Caco-2 (cell line): ENCODE measurements at regions not wholly inside any gene's neighbourhood (a gene's known extent, or its start where the extent isn't known, plus 50 kb on each side); places are given as distances from the start of the nearest gene placed in this dataset.

ENCODE experiments used
- BruUV-seq: library from RNA; stranded (reverse); fragments of 400-500 nt; replicated peaks from 2 replicates; lab custom pipeline; 2021; lab: Mats Ljungman, UMichigan
- CTCF ChIA-PET: fragments of 300-600 bp; sonication (Branson Sonifier 250); formaldehyde crosslinking; loops from one replicate; lab custom pipeline; 2022; ENCODE audit warnings: antibody characterized with exemption; lab: Charles Lee
- POLR2A ChIA-PET: fragments of 300-600 bp; sonication (Branson Sonifier 250); formaldehyde crosslinking; loops from one replicate; lab custom pipeline; 2022; ENCODE audit warnings: antibody characterized with exemption; lab: Charles Lee
- DNase-seq, 2 experiments: peaks; one replicate each; pipeline versions ENCODE4 v3.0.0 to v3.0.0-alpha.2; 2020 to 2022
- H3K27me3 ChIP-seq: replicated peaks from 2 replicates; pipeline ENCODE4 v1.6.0; 2011; ENCODE audit warnings: low read length; ENCODE audit not compliant: control insufficient read depth, insufficient read depth
- H3K36me3 ChIP-seq: 2 replicates; pipeline ENCODE4 v1.5.1; 2011; ENCODE audit warnings: low read length; ENCODE audit not compliant: control insufficient read depth, insufficient read depth
- H3K4me1 ChIP-seq: fragments of 250-450 bp; sonication (Bioruptor Pico); 2 replicates; pipeline ENCODE4 v1.5.1; 2020; ENCODE audit warnings: mild to moderate bottlenecking
- H3K4me3 ChIP-seq: 2 replicates; pipeline ENCODE4 v1.5.1; 2011; ENCODE audit warnings: low read depth, mild to moderate bottlenecking, control low read depth, low read length
- H3K9me3 ChIP-seq: fragments of 250-450 bp; sonication (Bioruptor Pico); 2 replicates; pipeline ENCODE4 v1.5.1; 2020; ENCODE audit warnings: mild to moderate bottlenecking, moderate library complexity
- H3K27ac Mint-ChIP-seq: one replicate; pipeline ENCODE4 v1.8.0; 2022; ENCODE audit warnings: mixed read lengths; ENCODE audit not compliant: unreplicated experiment
- H3K27me3 Mint-ChIP-seq: one replicate; pipeline ENCODE4 v1.8.0; 2022; ENCODE audit warnings: mixed read lengths; ENCODE audit not compliant: insufficient read depth, unreplicated experiment
- H3K36me3 Mint-ChIP-seq: one replicate; pipeline ENCODE4 v1.8.0; 2022; ENCODE audit warnings: mild to moderate bottlenecking, mixed read lengths; ENCODE audit not compliant: insufficient read depth, unreplicated experiment
- H3K4me1 Mint-ChIP-seq: one replicate; pipeline ENCODE4 v1.8.0; 2022; ENCODE audit warnings: low read depth, mixed read lengths; ENCODE audit not compliant: unreplicated experiment
- H3K4me3 Mint-ChIP-seq: one replicate; pipeline ENCODE4 v1.8.0; 2022; ENCODE audit warnings: mild to moderate bottlenecking, moderate library complexity, mixed read lengths; ENCODE audit not compliant: unreplicated experiment
- H3K9me3 Mint-ChIP-seq: one replicate; pipeline ENCODE4 v1.8.0; 2022; ENCODE audit warnings: mixed read lengths; ENCODE audit not compliant: unreplicated experiment
- intact Hi-C: fragments of 100-400 bp; cut with micrococcal nuclease; formaldehyde crosslinking; loops from one replicate; pipeline ENCODE4 v1.10.0; 2022; ENCODE audit not compliant: unreplicated experiment
- TF ChIP-seq, protein P1 (sequence below), 2 experiments: fragments of 200-600 bp in 1 of 2; IDR thresholded peaks; 1 replicate in 1 of 2; 2 replicates in 1 of 2; pipeline versions ENCODE4 v1.5.1 to v1.8.0; 2011 to 2022; ENCODE audit warnings: antibody characterized with exemption in 1 of 2, control low read depth in 1 of 2, inconsistent platforms in 1 of 2, low read depth in 1 of 2, low read length in 1 of 2, mild to moderate bottlenecking in 1 of 2, moderate library complexity in 1 of 2; ENCODE audit not compliant: insufficient read depth in 1 of 2, severe bottlenecking in 1 of 2, unreplicated experiment in 1 of 2

DNA sequence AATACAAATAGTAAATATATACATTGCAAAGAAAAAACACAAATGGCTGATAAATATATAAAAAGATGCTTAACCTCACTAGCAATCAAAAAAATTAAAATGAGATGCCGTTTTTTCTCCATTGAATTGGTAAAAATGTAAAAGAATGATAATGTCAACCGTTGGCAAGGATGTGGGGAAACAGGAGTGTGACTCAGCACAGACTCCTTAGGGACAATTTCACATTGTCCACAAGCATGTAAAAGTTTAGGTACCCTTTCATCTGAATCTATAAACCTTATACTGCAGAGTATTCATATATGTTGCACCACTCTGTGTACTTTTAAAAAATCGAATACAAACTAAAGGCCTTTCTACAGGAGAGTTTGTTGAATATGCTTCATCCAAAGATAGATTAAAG, 143.1 kb upstream of the RREB1 start:
- POLR2A ChIA-PET, result no interaction called here
- BruUV-seq, result no TSS peak
- H3K36me3 Mint-ChIP-seq, result peaks cover 5% of the 10 kb centered on the region
- H3K4me3 ChIP-seq, result no peak overlapping the region
- no peak for DNase-seq
- no peaks in the 10 kb centered on the region for H3K27me3 Mint-ChIP-seq
- H3K36me3 ChIP-seq, result no peaks in the 10 kb centered on the region
- H3K4me3 Mint-ChIP-seq, result no peak overlapping the region
- CTCF ChIA-PET, result no interaction called here
- peaks cover 30% of the 10 kb centered on the region for H3K4me1 Mint-ChIP-seq
- intact Hi-C loops, result no loop called here
- no peak overlapping the region for H3K27ac Mint-ChIP-seq
- TF ChIP-seq, protein P1, sequence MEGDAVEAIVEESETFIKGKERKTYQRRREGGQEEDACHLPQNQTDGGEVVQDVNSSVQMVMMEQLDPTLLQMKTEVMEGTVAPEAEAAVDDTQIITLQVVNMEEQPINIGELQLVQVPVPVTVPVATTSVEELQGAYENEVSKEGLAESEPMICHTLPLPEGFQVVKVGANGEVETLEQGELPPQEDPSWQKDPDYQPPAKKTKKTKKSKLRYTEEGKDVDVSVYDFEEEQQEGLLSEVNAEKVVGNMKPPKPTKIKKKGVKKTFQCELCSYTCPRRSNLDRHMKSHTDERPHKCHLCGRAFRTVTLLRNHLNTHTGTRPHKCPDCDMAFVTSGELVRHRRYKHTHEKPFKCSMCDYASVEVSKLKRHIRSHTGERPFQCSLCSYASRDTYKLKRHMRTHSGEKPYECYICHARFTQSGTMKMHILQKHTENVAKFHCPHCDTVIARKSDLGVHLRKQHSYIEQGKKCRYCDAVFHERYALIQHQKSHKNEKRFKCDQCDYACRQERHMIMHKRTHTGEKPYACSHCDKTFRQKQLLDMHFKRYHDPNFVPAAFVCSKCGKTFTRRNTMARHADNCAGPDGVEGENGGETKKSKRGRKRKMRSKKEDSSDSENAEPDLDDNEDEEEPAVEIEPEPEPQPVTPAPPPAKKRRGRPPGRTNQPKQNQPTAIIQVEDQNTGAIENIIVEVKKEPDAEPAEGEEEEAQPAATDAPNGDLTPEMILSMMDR (IDR thresholded peaks at IDR 0.05; ENCODE audit: insufficient read depth in 1 of 2, low read depth in 1 of 2, low read length in 1 of 2, severe bottlenecking in 1 of 2, unreplicated experiment in 1 of 2), result no peak
- H3K9me3 Mint-ChIP-seq, result peaks cover 8% of the 10 kb centered on the region
- no peaks in the 10 kb centered on the region for H3K27me3 ChIP-seq
- no peaks in the 10 kb centered on the region for H3K9me3 ChIP-seq
- peaks cover 23% of the 10 kb centered on the region for H3K4me1 ChIP-seq

DNA sequence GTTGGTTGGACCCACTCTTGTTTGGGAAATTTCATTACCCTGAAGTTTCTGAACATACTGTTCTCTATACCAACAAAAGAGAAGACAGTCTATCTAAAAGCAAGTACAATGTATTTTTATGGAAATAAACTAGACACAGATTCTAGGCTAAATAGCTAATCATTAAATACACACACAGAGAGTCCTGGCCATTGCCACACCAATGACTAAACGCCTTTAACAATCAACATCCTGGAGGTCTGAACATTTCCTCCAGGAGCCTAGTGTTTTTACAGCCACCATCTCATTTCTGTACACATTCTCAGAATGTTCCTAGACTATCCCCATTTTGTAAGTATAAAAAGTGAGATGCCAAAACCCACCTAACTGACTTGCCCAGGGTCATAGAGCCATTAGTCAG, 141.6 kb upstream of the RREB1 start:
- H3K9me3 ChIP-seq, result no peaks in the 10 kb centered on the region
- TF ChIP-seq, protein P1 (IDR thresholded peaks at IDR 0.05; ENCODE audit: insufficient read depth in 1 of 2, low read depth in 1 of 2, low read length in 1 of 2, severe bottlenecking in 1 of 2, unreplicated experiment in 1 of 2), result no peak
- H3K27me3 ChIP-seq, result no peaks in the 10 kb centered on the region
- Mint-ChIP-seq H3K36me3 (peaks cover 9% of the 10 kb centered on the region), H3K9me3 (peaks cover 1% of the 10 kb centered on the region), H3K4me3 (no peak overlapping the region), H3K4me1 (peaks cover 41% of the 10 kb centered on the region), H3K27me3 (no peaks in the 10 kb centered on the region), H3K27ac (no peak overlapping the region)
- no peak for DNase-seq
- intact Hi-C loops, result no loop called here
- POLR2A ChIA-PET, result no interaction called here
- no TSS peak for BruUV-seq
- H3K4me3 ChIP-seq, result no peak overlapping the region
- CTCF ChIA-PET, result no interaction called here
- H3K36me3 ChIP-seq, result no peaks in the 10 kb centered on the region
- H3K4me1 ChIP-seq, result peaks cover 36% of the 10 kb centered on the region

DNA sequence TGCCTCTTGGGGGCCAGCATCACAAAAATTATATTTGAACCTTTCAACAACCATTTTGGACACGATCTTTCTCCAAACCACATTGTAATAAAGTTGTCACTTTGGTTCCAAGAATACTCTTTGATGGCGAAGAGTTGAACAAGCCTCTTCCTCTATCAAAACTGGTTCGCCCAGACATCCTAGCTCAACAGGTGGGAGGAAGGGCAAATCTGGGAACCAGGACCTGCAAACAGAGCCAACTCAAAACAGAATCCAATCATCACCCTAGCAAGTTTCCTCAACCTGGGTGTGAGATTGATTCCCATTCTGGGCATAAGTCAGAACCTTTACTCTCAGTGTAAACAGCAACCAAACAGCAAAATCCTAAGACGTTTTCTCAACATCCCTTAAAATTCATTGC, 141.2 kb upstream of the RREB1 start:
- Mint-ChIP-seq H3K27ac (no peak overlapping the region), H3K36me3 (peaks cover 9% of the 10 kb centered on the region), H3K27me3 (no peaks in the 10 kb centered on the region), H3K4me3 (no peak overlapping the region), H3K4me1 (peaks cover 42% of the 10 kb centered on the region), H3K9me3 (no peaks in the 10 kb centered on the region)
- peaks cover 40% of the 10 kb centered on the region for H3K4me1 ChIP-seq
- ChIA-PET CTCF (no interaction called here), POLR2A (no interaction called here)
- no peak overlapping the region for H3K4me3 ChIP-seq
- no peak for DNase-seq
- H3K36me3 ChIP-seq, result no peaks in the 10 kb centered on the region
- TF ChIP-seq, protein P1 (IDR thresholded peaks at IDR 0.05; ENCODE audit: insufficient read depth in 1 of 2, low read depth in 1 of 2, low read length in 1 of 2, severe bottlenecking in 1 of 2, unreplicated experiment in 1 of 2), result no peak
- BruUV-seq, result no TSS peak
- no peaks in the 10 kb centered on the region for H3K9me3 ChIP-seq
- no peaks in the 10 kb centered on the region for H3K27me3 ChIP-seq
- intact Hi-C loops, result no loop called here
